Keratinocyte (primary cell): ENCODE measurements at regions not wholly inside any gene's neighbourhood (a gene's known extent, or its start where the extent isn't known, plus 50 kb on each side); places are given as distances from the start of the nearest gene placed in this dataset.

Experiments used
- DNase-seq: peaks from one replicate; pipeline ENCODE4 v3.0.0-alpha.2; 2011; ENCODE audit warnings: low read depth, missing footprints, low spot score
- FAIRE-seq: peaks from 2 replicates; lab custom pipeline; 2011; peaks lifted over from hg19 to GRCh38; lab: Jason Lieb, UNC
- H2AFZ ChIP-seq: 2 replicates; pipeline ENCODE4 v1.6.0; 2012; ENCODE audit warnings: low read length, control low read depth, inconsistent platforms; ENCODE audit not compliant: control insufficient read depth
- H3K27ac ChIP-seq: 2 replicates; pipeline ENCODE4 v1.5.1; 2011; ENCODE audit warnings: low read length; ENCODE audit not compliant: control insufficient read depth, insufficient read depth
- H3K27me3 ChIP-seq: 3 replicates; pipeline ENCODE4 v1.6.0; 2011; ENCODE audit warnings: low read length; ENCODE audit not compliant: control insufficient read depth, insufficient read depth; ENCODE audit errors: extremely low read depth
- H3K36me3 ChIP-seq, 2 experiments: 2 replicates in 1 of 2; 3 replicates in 1 of 2; pipeline ENCODE4 v1.5.1; 2011; ENCODE audit warnings: low read length in 2 of 2, mild to moderate bottlenecking in 1 of 2; ENCODE audit not compliant: control insufficient read depth in 2 of 2, insufficient read depth in 2 of 2; ENCODE audit errors: extremely low read depth in 1 of 2
- H3K4me1 ChIP-seq: 3 replicates; pipeline ENCODE4 v1.5.1; 2011; ENCODE audit warnings: low read length; ENCODE audit not compliant: control insufficient read depth, insufficient read depth; ENCODE audit errors: extremely low read depth
- H3K4me2 ChIP-seq: 3 replicates; pipeline ENCODE4 v1.6.0; 2011; ENCODE audit warnings: low read depth, low read length; ENCODE audit not compliant: control insufficient read depth, insufficient read depth; ENCODE audit errors: extremely low read depth
- H3K4me3 ChIP-seq, 3 experiments: fragments of 200-600 bp in 1 of 3; sonication (generic) in 1 of 3; 2 replicates in 2 of 3; 3 replicates in 1 of 3; pipeline ENCODE4 v1.5.1; 2011 to 2016; ENCODE audit warnings: low read length in 3 of 3, mild to moderate bottlenecking in 3 of 3, control low read depth in 2 of 3, inconsistent platforms in 1 of 3, low read depth in 1 of 3, mixed read lengths in 1 of 3, mixed run types in 1 of 3, moderate library complexity in 1 of 3; ENCODE audit not compliant: control insufficient read depth in 2 of 3, insufficient read depth in 2 of 3; ENCODE audit errors: extremely low read depth in 1 of 3
- H3K79me2 ChIP-seq: 2 replicates; pipeline ENCODE4 v1.6.0; 2012; ENCODE audit warnings: low read length; ENCODE audit not compliant: control insufficient read depth, insufficient read depth
- H3K9ac ChIP-seq: 3 replicates; pipeline ENCODE4 v1.6.0; 2011; ENCODE audit warnings: low read length; ENCODE audit not compliant: control insufficient read depth, insufficient read depth; ENCODE audit errors: extremely low read depth
- H3K9me1 ChIP-seq: 3 replicates; pipeline ENCODE4 v1.6.0; 2011; ENCODE audit warnings: low read length; ENCODE audit not compliant: control insufficient read depth, insufficient read depth; ENCODE audit errors: extremely low read depth
- H3K9me3 ChIP-seq: 2 replicates; pipeline ENCODE4 v1.5.1; 2012; ENCODE audit warnings: low read depth, low read length; ENCODE audit not compliant: control insufficient read depth
- H4K20me1 ChIP-seq: 3 replicates; pipeline ENCODE4 v1.6.0; 2011; ENCODE audit warnings: low read length; ENCODE audit not compliant: control insufficient read depth, insufficient read depth; ENCODE audit errors: extremely low read depth
- EZH2 ChIP-seq: IDR thresholded peaks from one replicate; pipeline ENCODE4 v1.6.1; 2012; ENCODE audit warnings: inconsistent platforms, mild to moderate bottlenecking, low read length, moderate library complexity
- dilution Hi-C: fragments of 300-500 bp; cut with MboI; formaldehyde crosslinking; loops from one replicate; pipeline ENCODE4 v1.7.0; 2020; ENCODE audit warnings: low sequenced_read_pairs; ENCODE audit not compliant: extremely low pct_ligation_motif_present
- TF ChIP-seq, protein P1 (sequence below), 3 experiments: IDR thresholded peaks in 1 of 3; conservative IDR thresholded peaks in 1 of 3; optimal IDR thresholded peaks in 1 of 3; 2 replicates in 2 of 3; 3 replicates in 1 of 3; pipeline versions ENCODE3 to v1.5.1; 2011; ENCODE audit warnings: low read length in 3 of 3, mild to moderate bottlenecking in 3 of 3, moderate library complexity in 2 of 3, control low read depth in 1 of 3, inconsistent platforms in 1 of 3; ENCODE audit not compliant: insufficient read depth in 2 of 3; ENCODE audit errors: extremely low read depth in 1 of 3

DNA sequence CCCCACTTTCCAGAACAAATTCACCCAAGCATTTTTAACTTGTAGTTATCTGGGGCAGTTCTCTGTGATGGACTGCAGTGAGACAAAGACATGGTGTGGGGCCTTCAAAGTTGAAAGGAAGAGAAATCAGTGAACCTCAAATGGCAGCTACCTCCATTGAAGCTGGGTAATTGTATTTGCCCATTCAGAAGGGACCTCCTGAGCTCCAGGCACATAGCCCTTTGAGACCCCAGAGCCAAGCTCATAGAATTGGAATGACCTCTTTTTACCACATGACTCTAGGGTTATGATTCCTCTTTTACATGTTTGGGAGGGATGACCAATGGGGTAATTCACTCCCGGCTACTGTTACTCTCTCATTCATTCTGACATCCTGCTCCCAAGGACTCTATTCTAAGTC lies 368.4 kb upstream of the ITGA1 start:
- no peak overlapping the region for H3K4me3 ChIP-seq
- H3K4me2 ChIP-seq: no peak overlapping the region
- TF ChIP-seq EZH2: no peak
- no peaks in the 10 kb centered on the region for H3K4me1 ChIP-seq
- no peak overlapping the region for H3K9ac ChIP-seq
- no peaks in the 10 kb centered on the region for H4K20me1 ChIP-seq
- H2AFZ ChIP-seq: no peak overlapping the region
- no peaks in the 10 kb centered on the region for H3K27me3 ChIP-seq
- H3K9me3 ChIP-seq: no peaks in the 10 kb centered on the region
- dilution Hi-C loops: no loop called here
- H3K9me1 ChIP-seq: no peaks in the 10 kb centered on the region
- H3K36me3 ChIP-seq: no peaks in the 10 kb centered on the region
- H3K27ac ChIP-seq: no peak overlapping the region
- H3K79me2 ChIP-seq: no peaks in the 10 kb centered on the region
- no peak for FAIRE-seq
- DNase-seq: no peak

DNA sequence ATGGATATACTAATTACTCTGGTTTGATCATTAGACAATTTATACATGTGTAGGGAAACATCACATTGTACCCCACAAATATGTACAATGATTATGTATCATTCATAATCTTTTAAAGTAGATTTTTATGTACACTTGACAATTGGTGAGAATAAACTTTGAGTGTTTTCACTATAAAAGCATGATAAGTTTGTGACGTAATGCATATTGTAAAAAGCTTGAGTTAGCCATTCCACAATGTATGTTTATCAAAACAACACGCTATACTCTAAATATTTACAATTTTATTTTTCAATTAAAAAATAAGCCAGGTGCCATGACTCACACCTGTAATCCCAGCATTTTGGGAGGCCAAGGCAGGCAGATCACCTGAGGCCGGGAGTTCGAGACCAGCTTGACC lies 360.1 kb upstream of the ITGA1 start:
- H3K27ac ChIP-seq: no peak overlapping the region
- no peak overlapping the region for H3K4me3 ChIP-seq
- DNase-seq (no peak), FAIRE-seq (no peak)
- no peaks in the 10 kb centered on the region for H3K79me2 ChIP-seq
- dilution Hi-C loops: no loop called here
- H2AFZ ChIP-seq: no peak overlapping the region
- H3K9ac ChIP-seq: no peak overlapping the region
- no peaks in the 10 kb centered on the region for H3K9me3 ChIP-seq
- no peaks in the 10 kb centered on the region for H3K9me1 ChIP-seq
- TF ChIP-seq EZH2: no peak
- TF ChIP-seq, protein P1, sequence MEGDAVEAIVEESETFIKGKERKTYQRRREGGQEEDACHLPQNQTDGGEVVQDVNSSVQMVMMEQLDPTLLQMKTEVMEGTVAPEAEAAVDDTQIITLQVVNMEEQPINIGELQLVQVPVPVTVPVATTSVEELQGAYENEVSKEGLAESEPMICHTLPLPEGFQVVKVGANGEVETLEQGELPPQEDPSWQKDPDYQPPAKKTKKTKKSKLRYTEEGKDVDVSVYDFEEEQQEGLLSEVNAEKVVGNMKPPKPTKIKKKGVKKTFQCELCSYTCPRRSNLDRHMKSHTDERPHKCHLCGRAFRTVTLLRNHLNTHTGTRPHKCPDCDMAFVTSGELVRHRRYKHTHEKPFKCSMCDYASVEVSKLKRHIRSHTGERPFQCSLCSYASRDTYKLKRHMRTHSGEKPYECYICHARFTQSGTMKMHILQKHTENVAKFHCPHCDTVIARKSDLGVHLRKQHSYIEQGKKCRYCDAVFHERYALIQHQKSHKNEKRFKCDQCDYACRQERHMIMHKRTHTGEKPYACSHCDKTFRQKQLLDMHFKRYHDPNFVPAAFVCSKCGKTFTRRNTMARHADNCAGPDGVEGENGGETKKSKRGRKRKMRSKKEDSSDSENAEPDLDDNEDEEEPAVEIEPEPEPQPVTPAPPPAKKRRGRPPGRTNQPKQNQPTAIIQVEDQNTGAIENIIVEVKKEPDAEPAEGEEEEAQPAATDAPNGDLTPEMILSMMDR (optimal IDR thresholded peaks at IDR 0.05 in 1 of 3, IDR thresholded peaks at IDR 0.05 in 1 of 3, conservative IDR thresholded peaks at IDR 0.05 in 1 of 3; ENCODE audit: extremely low read depth in 1 of 3, insufficient read depth in 2 of 3, low read length in 3 of 3): no peak
- no peaks in the 10 kb centered on the region for H4K20me1 ChIP-seq
- no peaks in the 10 kb centered on the region for H3K36me3 ChIP-seq
- no peaks in the 10 kb centered on the region for H3K27me3 ChIP-seq
- no peak overlapping the region for H3K4me2 ChIP-seq
- H3K4me1 ChIP-seq: no peaks in the 10 kb centered on the region

DNA sequence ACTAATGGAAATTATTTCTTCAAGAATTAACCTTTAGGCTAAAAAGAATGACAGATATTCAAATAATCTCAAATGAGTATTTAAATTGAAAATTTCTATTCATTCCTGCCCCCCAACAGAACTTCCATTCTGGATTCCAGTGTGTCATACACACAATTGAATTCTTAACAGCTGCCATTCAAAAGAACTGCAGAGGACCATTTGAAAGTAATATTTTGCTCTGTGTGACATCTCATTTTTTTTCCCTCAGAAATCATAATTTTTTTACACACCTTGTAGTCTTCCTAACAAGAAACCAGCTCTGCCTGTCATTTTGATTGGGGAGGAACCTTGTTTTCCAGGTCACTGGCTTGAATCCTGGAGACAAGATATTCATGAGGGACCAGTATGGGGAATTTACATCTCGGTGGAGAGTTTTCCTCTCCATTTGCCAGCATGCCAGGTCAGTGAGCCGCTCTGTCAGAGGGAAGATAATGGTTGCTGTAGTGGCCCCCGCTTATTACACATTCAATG lies 358.7 kb upstream of the ITGA1 start:
- TF ChIP-seq EZH2: no peak
- TF ChIP-seq, protein P1 (optimal IDR thresholded peaks at IDR 0.05 in 1 of 3, IDR thresholded peaks at IDR 0.05 in 1 of 3, conservative IDR thresholded peaks at IDR 0.05 in 1 of 3; ENCODE audit: extremely low read depth in 1 of 3, insufficient read depth in 2 of 3, low read length in 3 of 3): no peak
- H3K79me2 ChIP-seq: no peaks in the 10 kb centered on the region

More for the DNA sequence above, 358.7 kb upstream of the ITGA1 start:
- Histone ChIP-seq H3K27ac (no peak overlapping the region), H3K36me3 (no peaks in the 10 kb centered on the region), H3K4me1 (no peaks in the 10 kb centered on the region), H3K4me2 (no peak overlapping the region), H3K4me3 (no peak overlapping the region), H3K9me3 (no peaks in the 10 kb centered on the region), H3K9ac (no peak overlapping the region), H3K27me3 (no peaks in the 10 kb centered on the region), H4K20me1 (no peaks in the 10 kb centered on the region), H2AFZ (no peak overlapping the region), H3K9me1 (no peaks in the 10 kb centered on the region)
- FAIRE-seq (no peak), DNase-seq (no peak)
- dilution Hi-C loops: no loop called here
